ENCODE measurements at regions not wholly inside any gene's neighbourhood (a gene's known extent, or its start where the extent isn't known, plus 50 kb on each side); places are given as distances from the start of the nearest gene placed in this dataset.
A peak's percentile ranks its signal among the peaks of the same experiment; 100 is the strongest.
"Not testable (repeated sequence)": the region's sequence is repeated elsewhere in the genome, so short reads cannot be mapped to it uniquely, and the experiment has no call there.

DNA sequence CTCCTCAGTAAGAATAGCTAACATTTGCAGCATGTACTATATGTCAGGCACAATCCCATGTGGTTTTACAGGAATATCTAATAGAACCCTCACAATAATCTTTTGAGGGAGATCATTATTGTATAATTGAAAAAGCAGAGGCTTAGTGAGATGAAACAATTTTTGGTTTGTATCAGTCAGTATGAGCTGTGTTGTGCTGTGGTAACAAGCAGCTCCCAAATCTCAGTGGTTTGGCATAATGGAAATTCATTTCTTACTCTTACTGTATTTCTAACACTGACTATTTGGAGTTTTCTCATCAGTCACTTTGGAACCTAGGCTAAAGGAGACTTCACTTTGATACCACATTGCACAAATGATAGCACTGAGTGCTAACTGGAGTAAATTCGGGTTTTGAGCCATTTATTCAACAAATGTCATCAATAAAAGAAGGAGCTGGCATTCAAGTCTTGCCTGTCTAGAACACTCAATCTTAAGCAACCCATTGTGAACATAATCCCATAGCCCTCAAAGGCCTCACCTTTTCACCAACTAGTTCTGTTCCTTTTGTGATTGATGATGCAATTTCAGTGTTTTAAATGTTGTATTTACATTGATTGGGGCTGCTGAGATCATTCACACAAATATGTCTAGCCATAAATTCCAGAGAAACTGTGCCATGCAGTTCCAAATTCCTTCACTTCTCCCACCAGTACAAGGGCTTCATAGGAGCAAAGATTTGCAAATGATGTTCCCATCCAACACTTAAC lies 441.0 kb downstream of the XYLT1 start:
- H3K4me3 ChIP-seq (ENCODE audit: low read depth, low read length), result no peak overlapping the region
- DNase-seq (ENCODE audit: low read depth), result no peak
- no peak for TF ChIP-seq CTCF (IDR thresholded peaks at IDR 0.05; ENCODE audit: insufficient read depth, low read depth, low read length, missing control alignments)

- DNase-seq (ENCODE audit: low read depth), result peak; percentile 17
- TF ChIP-seq CTCF (IDR thresholded peaks at IDR 0.05; ENCODE audit: insufficient read depth, low read depth, low read length, missing control alignments), result no peak
- H3K4me3 ChIP-seq (ENCODE audit: low read depth, low read length), result no peak overlapping the region
These were observed 439.1 kb downstream of the XYLT1 start for GRCh38 chr16:17031484-17032268.

GRCh38 chr16:17032332-17032731 lies 438.4 kb downstream of the XYLT1 start:
- no peak overlapping the region for H3K4me3 ChIP-seq (ENCODE audit: low read depth, low read length)
- no peak for TF ChIP-seq CTCF (IDR thresholded peaks at IDR 0.05; ENCODE audit: insufficient read depth, low read depth, low read length, missing control alignments)
- DNase-seq (ENCODE audit: low read depth), result no peak

- H3K4me3 ChIP-seq (ENCODE audit: low read depth, low read length), result no peak overlapping the region
- DNase-seq (ENCODE audit: low read depth), result no peak
- no peak for TF ChIP-seq CTCF (IDR thresholded peaks at IDR 0.05; ENCODE audit: insufficient read depth, low read depth, low read length, missing control alignments)
These were observed 436.1 kb downstream of the XYLT1 start for GRCh38 chr16:17034477-17035252.

DNA sequence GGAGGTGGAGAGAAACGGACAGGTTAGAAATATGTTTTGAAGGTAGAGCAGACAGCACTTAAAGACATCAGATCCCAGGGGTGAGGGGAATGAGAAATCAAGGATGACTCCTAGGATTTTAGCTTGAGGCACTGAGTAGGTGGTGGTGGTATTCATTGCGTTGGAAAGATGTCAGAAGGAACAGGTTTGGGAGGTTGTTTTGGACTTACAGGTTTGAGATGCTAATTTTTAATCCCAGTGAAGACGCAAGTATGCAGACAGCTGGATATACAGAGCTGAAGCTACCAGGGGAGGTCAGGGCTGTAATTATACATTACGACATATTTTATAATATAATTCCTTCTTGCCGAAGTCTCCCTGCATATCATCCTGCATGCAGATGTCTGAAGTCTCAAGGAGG lies 433.3 kb downstream of the XYLT1 start:
- no peak for TF ChIP-seq CTCF (IDR thresholded peaks at IDR 0.05; ENCODE audit: insufficient read depth, low read depth, low read length, missing control alignments)
- no peak overlapping the region for H3K4me3 ChIP-seq (ENCODE audit: low read depth, low read length)
- no peak for DNase-seq (ENCODE audit: low read depth)

DNA sequence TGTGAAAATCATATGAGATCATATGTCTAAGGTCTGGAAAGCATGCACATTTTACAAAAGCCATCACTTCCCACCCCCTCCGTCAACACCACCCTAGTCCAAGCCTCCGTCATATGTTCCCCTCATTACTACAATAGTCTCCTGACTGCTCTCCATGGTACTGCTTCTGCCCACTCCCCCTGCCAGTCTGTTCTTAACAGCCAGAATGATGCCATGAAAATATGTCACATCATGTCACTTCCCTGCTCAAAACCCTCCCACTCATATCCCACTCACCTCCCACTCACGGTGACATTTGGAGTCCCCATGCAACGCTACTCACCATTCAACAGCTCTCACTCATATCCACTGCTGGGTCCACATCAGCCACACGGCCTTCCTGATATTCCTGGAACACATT lies 432.3 kb downstream of the XYLT1 start:
- TF ChIP-seq CTCF (IDR thresholded peaks at IDR 0.05; ENCODE audit: insufficient read depth, low read depth, low read length, missing control alignments), result no peak
- no peak for DNase-seq (ENCODE audit: low read depth)
- no peak overlapping the region for H3K4me3 ChIP-seq (ENCODE audit: low read depth, low read length)

GRCh38 chr16:17049109-17049508 lies 421.7 kb downstream of the XYLT1 start:
- H3K4me3 ChIP-seq (ENCODE audit: low read depth, low read length); DNase-seq (ENCODE audit: low read depth): not testable (repeated sequence)

Measured in GM12865 (cell line).